ENCODE measurements at regions not wholly inside any gene's neighbourhood (a gene's known extent, or its start where the extent isn't known, plus 50 kb on each side); places are given as distances from the start of the nearest gene placed in this dataset.

DNA sequence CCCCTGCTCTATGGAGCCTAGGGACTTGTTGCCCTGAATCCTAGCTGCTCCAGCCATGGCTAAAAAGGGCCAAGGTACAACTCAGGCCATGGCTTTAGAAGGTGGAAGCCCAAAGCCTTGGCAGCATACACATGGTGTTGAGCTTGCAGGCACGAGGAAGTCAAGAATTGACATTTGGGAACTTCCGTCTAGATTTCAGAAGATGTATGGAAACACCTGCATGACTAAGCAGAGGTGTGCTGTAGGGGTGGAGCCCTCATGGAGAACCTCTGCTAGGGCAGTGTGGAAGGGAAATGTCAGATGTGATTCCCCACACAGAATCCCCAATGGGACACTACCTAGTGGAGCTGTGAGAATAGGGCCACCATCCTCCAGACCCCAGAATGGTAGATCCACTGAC lies 95.1 kb upstream of the TMEM170B start:
- TF ChIP-seq POLR2A (IDR thresholded peaks at IDR 0.05) (no peak), POLR2AphosphoS5 (IDR thresholded peaks at IDR 0.05) (peak in 2 of 3 donors; percentile 18 to 44)
- TF ChIP-seq, protein P1, sequence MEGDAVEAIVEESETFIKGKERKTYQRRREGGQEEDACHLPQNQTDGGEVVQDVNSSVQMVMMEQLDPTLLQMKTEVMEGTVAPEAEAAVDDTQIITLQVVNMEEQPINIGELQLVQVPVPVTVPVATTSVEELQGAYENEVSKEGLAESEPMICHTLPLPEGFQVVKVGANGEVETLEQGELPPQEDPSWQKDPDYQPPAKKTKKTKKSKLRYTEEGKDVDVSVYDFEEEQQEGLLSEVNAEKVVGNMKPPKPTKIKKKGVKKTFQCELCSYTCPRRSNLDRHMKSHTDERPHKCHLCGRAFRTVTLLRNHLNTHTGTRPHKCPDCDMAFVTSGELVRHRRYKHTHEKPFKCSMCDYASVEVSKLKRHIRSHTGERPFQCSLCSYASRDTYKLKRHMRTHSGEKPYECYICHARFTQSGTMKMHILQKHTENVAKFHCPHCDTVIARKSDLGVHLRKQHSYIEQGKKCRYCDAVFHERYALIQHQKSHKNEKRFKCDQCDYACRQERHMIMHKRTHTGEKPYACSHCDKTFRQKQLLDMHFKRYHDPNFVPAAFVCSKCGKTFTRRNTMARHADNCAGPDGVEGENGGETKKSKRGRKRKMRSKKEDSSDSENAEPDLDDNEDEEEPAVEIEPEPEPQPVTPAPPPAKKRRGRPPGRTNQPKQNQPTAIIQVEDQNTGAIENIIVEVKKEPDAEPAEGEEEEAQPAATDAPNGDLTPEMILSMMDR (IDR thresholded peaks at IDR 0.05): no peak

Measured in stomach (tissue), 4 donors.